Psoas muscle (tissue), 7 donors: ENCODE measurements at regions not wholly inside any gene's neighbourhood (a gene's known extent, or its start where the extent isn't known, plus 50 kb on each side); places are given as distances from the start of the nearest gene placed in this dataset.

Source experiments
- ATAC-seq, 4 donors: fragments of 200-7000 bp; cut with Tn5 transposase; one replicate each; pipeline ENCODE4 v1.9.1; 2020; ENCODE audit warnings: moderate library complexity in 3 of 4, mild to moderate bottlenecking in 2 of 4
- DNase-seq, 2 donors: peaks; one replicate each; pipeline ENCODE4 v3.0.0-alpha.2; 2020
- H3K27ac ChIP-seq: fragments of 200-600 bp; one replicate; pipeline ENCODE4 v1.8.0; 2022
- H3K27me3 ChIP-seq, 3 donors: fragments of 200-600 bp in 1 of 3; one replicate each; pipeline versions ENCODE4 v1.6.1 to v1.8.0; 2013 to 2022; ENCODE audit warnings: low read length in 2 of 3, mild to moderate bottlenecking in 2 of 3, moderate library complexity in 1 of 3; ENCODE audit not compliant: insufficient read depth in 3 of 3
- H3K36me3 ChIP-seq, 2 donors: fragments of 200-600 bp in 1 of 2; one replicate each; pipeline versions ENCODE4 v1.6.1 to v1.8.0; 2013 to 2022; ENCODE audit warnings: low read depth in 1 of 2, mild to moderate bottlenecking in 1 of 2, moderate library complexity in 1 of 2; ENCODE audit not compliant: insufficient read depth in 1 of 2
- H3K4me1 ChIP-seq: fragments of 200-600 bp; one replicate; pipeline ENCODE4 v1.8.0; 2022
- H3K4me3 ChIP-seq: fragments of 200-600 bp; one replicate; pipeline ENCODE4 v1.8.0; 2022; ENCODE audit warnings: mild to moderate bottlenecking
- H3K9me3 ChIP-seq: fragments of 200-600 bp; one replicate; pipeline ENCODE4 v1.8.0; 2022
- CTCF ChIP-seq: fragments of 200-600 bp; IDR thresholded peaks from one replicate; pipeline ENCODE4 v1.8.0; 2022; ENCODE audit warnings: antibody characterized with exemption
- WGBS, 3 donors: extraction: QIAGEN DNeasy Blood & Tissue Kit; methylation state at CpG; one replicate each; pipeline versions ENCODE4 v1.1.6 to v1.1.7; 2013; 5-methylcytosine and 5-hydroxymethylcytosine counted together
- intact Hi-C, 2 donors: fragments of 100-400 bp; cut with DNase I; formaldehyde crosslinking; loops; one replicate each; pipeline versions ENCODE4 v1.11.0 to v1.14.2; 2022
- donor health status: healthy with polysubstance abuse.
- donor health status: DM: no; HTN: no; CAD: no; lungs with moderate emphysema.
- donor health status: Bipolar disorder and iron deficiency.
- donor health status: healthy.
- donor health status: DM: yes; HTN: yes; CAD: no.
- donor health status: DM: no; HTN: no; CAD: no.
- donor health status: DM: yes; HTN: yes; CAD: no.

GRCh38 chr14:78074561-78074960, 95.6 kb upstream of the NRXN3 start:
- TF ChIP-seq CTCF: no peak
- peak in 1 of 4 donors; percentile 43 for ATAC-seq
- no peaks in the 10 kb centered on the region for H3K9me3 ChIP-seq
- intact Hi-C loops: no loop called here
- 17 to 26% (median 20%) methylated on average over 5 of the region's 5 CpGs for WGBS, 3 donors
- no peaks in the 10 kb centered on the region for H3K36me3 ChIP-seq
- H3K27me3 ChIP-seq: no peaks in the 10 kb centered on the region
- no peak overlapping the region for H3K27ac ChIP-seq
- DNase-seq: no peak
- H3K4me3 ChIP-seq: no peak overlapping the region
- H3K4me1 ChIP-seq: no peaks in the 10 kb centered on the region

DNA sequence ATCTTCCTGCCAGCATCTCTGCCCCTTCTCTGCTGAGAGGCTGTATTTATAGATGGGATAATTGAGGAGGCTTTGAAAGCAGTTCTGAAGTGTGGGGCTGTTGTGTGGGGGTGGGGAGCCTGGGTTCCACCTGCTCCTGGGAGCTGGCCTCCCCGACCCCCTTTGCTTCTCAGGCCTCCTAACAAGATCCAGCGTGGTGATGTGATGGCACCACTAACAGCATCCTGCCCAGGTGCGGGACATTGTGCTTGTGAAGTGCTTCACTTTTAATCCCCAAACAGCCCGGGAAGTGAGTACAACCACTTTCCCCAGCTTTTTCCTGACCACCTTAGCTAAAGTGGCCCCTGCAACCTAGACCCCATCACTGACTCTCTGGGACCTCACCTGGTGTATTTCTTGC, 95.1 kb upstream of the NRXN3 start:
- WGBS, 3 donors: 57 to 67% (median 59%) methylated on average over 4 of the region's 4 CpGs
- no peak for DNase-seq
- H3K27ac ChIP-seq: no peak overlapping the region
- no peaks in the 10 kb centered on the region for H3K9me3 ChIP-seq
- intact Hi-C loops: no loop called here
- no peak for TF ChIP-seq CTCF
- no peaks in the 10 kb centered on the region for H3K4me1 ChIP-seq
- no peaks in the 10 kb centered on the region for H3K27me3 ChIP-seq
- no peaks in the 10 kb centered on the region for H3K36me3 ChIP-seq
- H3K4me3 ChIP-seq: no peak overlapping the region
- ATAC-seq: no peak

DNA sequence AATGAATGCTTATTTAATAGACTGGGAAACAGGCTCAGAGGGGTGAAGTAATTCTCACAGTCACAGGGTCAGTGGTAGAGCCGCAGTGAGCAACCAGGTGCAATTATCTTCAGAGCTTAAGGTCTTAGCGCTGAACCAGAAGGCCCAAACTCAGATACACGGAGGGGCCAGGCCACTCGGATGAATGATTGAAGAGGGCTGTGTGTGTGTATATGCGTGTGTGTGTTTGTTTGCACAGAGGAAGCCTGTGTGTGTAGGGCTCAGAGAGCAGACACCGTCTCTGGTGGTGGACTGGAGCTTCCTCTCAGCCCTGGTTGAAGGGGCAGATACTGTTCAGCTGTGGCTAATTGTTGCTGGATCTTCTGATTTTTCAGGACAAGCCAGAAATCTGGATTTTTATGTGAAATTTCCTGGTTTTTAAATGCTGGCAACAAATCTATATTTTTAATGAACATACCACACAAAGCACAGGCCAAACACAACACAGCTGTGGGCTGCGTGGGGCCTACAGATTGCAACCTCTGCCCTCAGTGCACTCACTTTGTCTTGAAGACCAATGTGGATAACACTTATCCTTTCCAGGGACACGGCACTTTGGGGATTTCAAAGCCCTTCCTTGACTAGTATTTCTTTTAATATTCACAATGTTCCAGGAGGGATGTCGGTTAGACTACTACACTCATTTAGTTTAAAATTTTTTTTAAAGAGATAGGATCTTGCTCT, 94.5 kb upstream of the NRXN3 start:
- Histone ChIP-seq H3K4me3 (no peak overlapping the region), H3K27me3 (no peaks in the 10 kb centered on the region), H3K4me1 (no peaks in the 10 kb centered on the region), H3K9me3 (no peaks in the 10 kb centered on the region), H3K36me3 (no peaks in the 10 kb centered on the region), H3K27ac (no peak overlapping the region)
- WGBS, 3 donors: 55 to 67% (median 57%) methylated on average over 9 of the region's 9 CpGs
- no peak for TF ChIP-seq CTCF
- ATAC-seq (no peak), DNase-seq (no peak)
- intact Hi-C loops: no loop called here

GRCh38 chr14:78081245-78081644, 88.9 kb upstream of the NRXN3 start:
- intact Hi-C loops: no loop called here
- H3K36me3 ChIP-seq: no peaks in the 10 kb centered on the region
- no peak overlapping the region for H3K27ac ChIP-seq
- TF ChIP-seq CTCF: no peak
- H3K9me3 ChIP-seq: no peaks in the 10 kb centered on the region
- H3K4me3 ChIP-seq: no peak overlapping the region
- no peaks in the 10 kb centered on the region for H3K4me1 ChIP-seq
- ATAC-seq (no peak), DNase-seq (no peak)
- H3K27me3 ChIP-seq: no peaks in the 10 kb centered on the region
- 44 to 53% (median 49%) methylated on average over 1 of the region's 1 CpG for WGBS, 3 donors

DNA sequence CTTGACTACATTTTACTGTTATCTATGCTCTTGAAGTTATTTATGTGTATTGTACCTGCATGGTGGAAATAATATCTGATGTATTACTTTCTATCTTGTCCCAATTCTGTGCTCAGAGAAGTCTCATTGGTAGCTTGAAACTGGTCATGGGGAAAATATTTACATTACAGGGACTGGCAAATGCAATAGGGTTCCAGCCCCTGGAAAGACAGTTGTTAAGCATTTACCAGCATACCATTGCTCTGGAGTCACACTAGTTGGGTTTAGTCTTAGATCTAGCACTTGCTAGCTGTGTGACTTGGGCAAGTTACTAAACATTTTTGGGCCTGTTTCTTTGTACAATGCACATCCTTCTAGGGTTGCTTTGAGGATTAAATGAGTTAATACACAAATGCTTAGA, 86.3 kb upstream of the NRXN3 start:
- no peak overlapping the region for H3K27ac ChIP-seq
- DNase-seq (no peak), ATAC-seq (no peak)
- no peak overlapping the region for H3K4me3 ChIP-seq
- peaks cover 2% of the 10 kb centered on the region for H3K4me1 ChIP-seq
- H3K36me3 ChIP-seq: no peaks in the 10 kb centered on the region
- TF ChIP-seq CTCF: no peak
- peaks cover 0 to 1% (median 0%) of the 10 kb centered on the region in 3 donors for H3K27me3 ChIP-seq
- intact Hi-C loops: no loop called here
- no peaks in the 10 kb centered on the region for H3K9me3 ChIP-seq
